Fibroblast of skin of scalp (primary cell): ENCODE measurements at regions not wholly inside any gene's neighbourhood (a gene's known extent, or its start where the extent isn't known, plus 50 kb on each side); places are given as distances from the start of the nearest gene placed in this dataset.

ENCODE experiments used
- DNase-seq: peaks from one replicate; pipeline ENCODE4 v3.0.0-alpha.2; 2013

DNA sequence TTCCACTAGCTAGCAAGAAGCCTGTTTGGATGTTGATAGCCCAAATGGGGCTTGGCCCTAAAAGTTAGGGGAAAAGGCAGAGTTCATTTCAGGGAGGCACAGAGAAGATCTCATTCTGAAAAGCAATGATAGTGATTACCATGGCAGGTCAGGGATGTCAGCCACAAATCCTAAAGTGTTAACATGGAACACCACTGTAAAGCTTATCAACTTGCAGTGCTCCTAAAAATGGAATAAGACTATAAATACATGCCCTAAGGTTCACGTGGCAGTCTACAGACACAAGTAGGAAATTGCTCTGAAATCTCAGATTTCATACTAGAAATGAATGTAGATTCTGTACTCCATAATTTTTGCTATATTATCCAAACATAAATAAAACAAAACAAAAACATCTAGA is 280.0 kb upstream of the E2F7 start:
- no peak for DNase-seq

DNA sequence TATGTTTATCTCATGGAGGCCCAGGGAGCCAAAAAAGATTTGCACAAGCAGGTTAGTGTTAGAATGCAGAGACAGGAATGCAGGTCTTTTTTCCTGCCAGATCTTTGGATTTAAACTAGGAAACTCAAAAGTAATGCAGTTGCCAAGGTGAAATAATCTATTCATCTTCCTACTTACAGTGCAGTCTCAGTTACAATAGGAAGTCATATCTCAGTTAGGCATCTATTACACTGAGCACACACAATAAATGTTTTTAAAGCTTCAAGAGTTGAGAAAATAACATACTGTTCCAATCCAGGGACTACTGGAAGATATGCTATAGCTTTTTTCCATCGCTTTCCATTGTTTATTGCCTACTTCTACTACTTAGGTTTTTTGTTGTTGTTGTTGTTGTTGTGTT is 279.3 kb upstream of the E2F7 start:
- DNase-seq = no peak

DNA sequence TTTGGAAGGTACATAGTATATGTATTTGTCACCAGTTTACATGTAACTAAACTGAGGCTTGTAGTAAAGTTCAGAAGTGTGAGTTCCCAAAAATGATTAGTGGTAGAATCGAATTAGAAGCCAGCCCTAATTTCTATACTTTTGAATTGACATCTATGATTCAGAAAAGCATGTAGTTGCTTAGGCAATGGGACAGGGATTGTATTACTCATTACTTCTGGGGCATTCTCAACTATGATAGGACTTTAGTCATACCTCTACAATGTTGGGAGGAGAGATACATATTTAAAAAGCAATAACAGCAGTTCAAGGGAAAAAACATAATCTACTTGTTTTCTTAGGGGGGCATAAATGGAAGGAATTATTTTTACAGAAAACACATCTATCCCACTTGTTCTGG is 277.9 kb upstream of the E2F7 start:
- peak; percentile 41 for DNase-seq

- DNase-seq = no peak
Observed at GRCh38 chr12:77342253-77342652, 276.9 kb upstream of the E2F7 start.

DNA sequence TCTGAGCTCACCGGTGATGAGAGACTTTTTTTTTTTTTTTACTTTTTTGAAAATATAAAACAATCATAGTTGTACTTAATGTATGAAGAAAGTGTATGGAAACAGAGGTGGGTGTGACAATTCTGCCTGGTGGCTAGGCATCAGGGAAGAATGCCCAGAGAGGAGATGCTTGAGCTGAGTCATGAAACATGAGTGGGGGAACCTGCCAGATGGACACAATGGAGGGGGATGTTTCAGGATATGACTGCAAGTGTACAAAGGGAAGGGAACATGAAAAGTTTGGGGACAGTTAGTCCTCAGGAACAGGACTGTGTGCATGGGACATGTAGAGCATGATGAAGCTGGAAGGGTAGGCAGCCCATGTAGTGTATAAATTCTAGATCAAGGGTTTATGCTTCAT is 274.2 kb upstream of the E2F7 start:
- peak; percentile 14 for DNase-seq

- no peak for DNase-seq
Observed at GRCh38 chr12:77337362-77337761, 272.0 kb upstream of the E2F7 start.

GRCh38 chr12:77334806-77335205 is 269.4 kb upstream of the E2F7 start:
- no peak for DNase-seq

DNA sequence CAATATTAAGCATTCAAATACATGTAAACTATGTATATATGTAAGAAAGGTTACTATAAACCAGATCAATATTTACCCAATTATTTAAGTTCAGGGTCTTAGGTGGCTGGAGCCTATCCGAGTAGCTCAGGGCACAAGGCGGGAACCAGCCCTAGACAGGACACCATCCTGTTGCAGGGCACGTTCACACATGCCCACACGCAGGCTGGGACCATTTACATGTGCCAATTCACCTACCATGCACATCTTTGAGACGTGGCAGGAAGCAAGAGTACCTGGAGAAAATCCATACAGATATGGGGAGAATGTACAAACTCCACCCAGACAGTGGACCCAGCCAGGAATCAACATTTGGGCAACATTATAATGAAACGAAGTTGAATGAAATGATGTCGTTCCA is 263.0 kb upstream of the E2F7 start:
- no peak for DNase-seq

DNA sequence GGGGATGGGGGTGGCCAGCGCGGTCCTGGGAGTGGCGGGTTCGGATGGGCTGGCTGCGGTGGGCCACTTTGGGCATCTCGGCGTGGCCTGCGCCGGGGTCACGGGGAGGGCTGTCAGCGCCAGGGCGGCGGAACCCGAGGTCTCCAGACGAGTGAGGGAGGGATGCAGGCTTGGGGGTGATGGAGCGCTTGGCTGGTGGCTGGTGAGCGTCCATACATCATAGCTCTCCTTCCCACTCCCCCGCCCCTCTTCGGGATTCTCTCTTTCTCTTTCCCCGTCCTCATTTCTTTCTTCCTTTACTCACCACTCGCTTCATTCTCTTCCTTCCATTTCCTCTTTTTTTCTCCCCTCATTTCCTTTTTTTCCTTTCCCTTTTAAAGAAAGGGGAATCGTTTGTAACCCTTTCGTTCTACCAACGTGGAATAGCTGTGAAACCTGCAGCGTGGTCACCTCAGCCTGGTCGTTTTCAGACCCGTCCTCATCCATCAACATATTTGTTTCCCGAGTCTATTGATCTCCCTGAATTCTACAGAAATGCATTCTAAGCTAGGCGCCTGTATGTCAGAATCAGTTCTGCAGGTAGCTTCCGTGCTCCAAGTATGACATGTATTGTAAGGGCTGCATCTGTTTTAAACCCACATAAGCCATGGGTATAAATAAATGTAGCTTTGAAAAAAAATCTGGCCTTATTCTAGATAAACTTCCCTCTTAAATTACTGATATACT is 260.3 kb upstream of the E2F7 start:
- DNase-seq = no peak

- peak; percentile 78 for DNase-seq
Observed at GRCh38 chr12:77324763-77325468, 259.5 kb upstream of the E2F7 start.

DNA sequence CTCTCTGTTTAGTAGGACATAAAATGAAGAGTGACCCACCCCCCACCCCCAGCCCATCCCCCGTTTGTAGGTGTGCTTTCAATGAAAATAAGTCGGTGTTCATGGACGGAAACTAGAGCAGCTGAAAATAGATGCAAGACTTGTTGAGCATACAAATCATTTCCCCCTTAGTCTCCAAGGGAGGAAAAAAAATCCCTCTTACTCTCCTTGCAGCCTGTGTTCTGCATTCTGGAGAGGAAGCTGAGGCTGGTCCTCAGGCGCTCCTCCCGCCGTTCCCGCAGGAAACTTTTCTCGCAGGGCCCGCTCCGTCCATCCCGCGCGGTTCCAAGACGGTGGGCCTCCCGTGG is 259.0 kb upstream of the E2F7 start:
- DNase-seq = no peak

DNA sequence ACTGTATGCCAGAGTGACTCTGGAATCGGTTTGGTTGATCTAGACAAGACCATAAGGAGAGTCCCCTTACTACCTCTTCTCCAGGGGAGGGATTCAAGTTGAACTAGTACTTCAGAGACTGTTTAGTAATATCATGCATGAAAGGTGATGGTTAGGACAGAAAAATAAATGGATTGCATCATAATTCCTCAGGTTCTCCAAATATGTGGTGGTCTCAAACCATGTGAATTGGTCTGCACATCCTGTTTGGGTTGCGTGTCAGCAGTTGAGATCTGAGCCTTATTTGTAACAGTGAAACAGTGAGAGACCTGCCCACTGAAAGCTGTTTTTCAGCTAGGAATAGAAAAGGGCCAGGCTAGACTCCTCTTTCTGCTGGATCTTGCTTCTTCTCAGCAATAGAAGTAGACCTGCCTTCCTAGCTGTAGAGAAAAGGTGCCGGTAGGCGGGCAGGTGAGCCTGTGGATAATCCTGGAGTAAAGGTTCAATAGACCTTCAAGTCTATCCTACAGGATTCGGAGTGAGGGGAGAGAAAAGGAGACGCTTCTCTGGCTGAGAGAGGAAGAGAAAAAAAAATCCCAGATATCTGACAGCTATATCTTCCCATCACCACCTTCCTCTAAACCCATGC is 258.5 kb upstream of the E2F7 start:
- DNase-seq = no peak

DNA sequence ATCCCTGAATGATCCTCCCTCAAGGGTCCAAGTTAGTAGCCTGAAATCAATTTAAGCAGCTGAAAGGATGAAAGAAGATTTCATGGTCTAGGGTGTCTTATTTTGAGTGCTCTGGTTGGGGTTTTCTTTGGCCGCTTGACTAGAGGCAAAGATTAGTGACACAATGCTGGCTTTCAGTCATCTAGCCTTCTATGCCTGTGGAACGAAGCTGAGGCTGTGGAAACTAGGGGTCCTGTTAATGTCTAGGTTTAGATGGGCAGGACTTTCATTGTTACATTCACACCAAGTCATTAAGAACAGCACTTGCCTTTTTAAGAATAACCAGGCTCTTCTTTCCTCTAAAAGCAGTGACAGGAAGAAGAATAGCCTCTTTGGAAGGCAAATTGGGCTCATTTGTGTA is 253.8 kb upstream of the E2F7 start:
- DNase-seq = no peak

DNA sequence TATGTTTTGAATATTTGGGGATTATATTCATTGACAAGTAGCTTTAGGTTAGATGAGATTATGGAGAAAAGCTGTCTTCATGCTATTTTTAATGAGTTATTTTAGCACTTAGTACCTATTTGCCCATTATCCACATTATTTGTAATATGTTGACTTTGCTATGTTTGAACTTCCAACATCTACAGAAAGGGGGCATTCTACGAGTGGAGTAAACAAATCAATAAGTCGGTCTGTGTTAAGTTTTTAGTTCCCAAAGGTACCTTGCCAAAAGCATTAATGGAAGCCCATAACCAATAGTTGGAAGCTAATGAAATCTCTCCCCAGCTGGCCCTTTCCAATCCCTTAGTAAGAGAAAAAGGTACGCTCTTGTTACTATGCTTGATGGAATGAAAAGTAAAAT is 250.0 kb upstream of the E2F7 start:
- no peak for DNase-seq

DNA sequence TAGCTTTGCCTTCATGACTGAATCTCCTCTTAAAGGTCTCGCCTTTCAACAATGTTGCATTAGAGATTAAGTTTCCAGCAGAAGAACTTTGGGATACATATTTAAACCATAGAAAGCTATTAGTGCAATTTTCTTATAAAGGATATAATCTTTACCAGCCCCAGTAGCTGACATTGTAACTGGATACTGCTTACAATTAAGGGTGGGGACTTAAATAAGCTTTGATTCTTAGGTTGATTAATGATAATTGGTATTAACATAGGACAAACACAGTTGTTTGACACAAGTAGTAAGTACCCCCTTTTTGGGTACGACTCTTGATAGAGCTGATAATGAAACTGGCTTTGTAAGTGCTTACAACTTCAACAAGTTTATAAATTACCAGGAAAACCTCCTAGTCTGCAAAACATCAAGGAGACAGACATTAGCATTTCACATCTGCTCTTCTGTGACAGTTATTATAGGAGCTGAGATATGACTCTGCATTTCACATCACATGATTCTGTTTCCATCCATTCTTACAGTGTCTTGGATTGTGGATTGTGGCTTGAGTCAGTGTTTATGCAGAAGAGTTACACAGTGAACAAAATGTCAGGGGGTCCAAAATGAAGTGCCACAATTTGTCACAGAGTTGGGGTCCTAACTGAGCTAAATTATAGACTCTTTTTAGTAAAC is 249.1 kb upstream of the E2F7 start:
- no peak for DNase-seq

DNA sequence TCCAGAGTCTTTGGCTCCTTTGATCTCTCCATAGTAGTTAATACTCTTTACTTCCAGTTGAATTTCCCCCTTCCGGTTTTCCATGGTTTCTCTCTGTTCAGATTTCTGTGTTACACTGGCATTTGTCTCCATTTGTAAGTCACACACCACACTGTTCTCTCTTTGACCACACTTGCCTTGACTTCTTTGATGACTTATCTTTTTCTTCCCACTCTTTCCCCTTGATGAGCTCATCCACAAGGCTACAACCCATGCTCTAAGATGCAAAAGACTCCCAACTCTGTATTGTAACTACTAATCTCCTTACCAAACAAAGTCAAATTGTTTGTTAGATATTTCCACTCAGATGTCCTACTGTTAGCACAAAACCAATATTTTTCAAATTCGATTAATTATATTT is 242.7 kb upstream of the E2F7 start:
- DNase-seq = no peak

GRCh38 chr12:77300811-77301210 is 235.4 kb upstream of the E2F7 start:
- DNase-seq = no peak

GRCh38 chr12:77299910-77300669 is 234.7 kb upstream of the E2F7 start:
- DNase-seq = peak; percentile 83

GRCh38 chr12:77299001-77299400 is 233.6 kb upstream of the E2F7 start:
- DNase-seq = no peak

DNA sequence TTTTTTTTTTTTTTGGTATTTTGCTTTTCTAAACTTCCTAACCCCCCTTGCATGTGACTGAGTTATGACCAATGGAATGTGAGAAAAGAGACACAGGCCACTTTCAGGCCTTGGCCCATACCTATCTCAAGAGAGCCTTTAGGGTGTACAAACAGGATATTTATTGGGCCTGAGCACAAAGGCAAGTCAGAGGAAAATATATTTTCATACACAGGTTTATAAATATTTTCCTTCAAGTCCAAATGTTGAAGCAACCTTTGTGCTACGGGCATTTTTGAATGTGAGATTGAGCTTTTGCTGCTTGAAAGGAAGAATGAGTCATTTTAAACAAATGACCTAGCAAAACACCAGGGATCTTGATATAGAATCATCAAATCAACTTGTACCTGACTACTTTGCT is 228.6 kb upstream of the E2F7 start:
- no peak for DNase-seq

DNA sequence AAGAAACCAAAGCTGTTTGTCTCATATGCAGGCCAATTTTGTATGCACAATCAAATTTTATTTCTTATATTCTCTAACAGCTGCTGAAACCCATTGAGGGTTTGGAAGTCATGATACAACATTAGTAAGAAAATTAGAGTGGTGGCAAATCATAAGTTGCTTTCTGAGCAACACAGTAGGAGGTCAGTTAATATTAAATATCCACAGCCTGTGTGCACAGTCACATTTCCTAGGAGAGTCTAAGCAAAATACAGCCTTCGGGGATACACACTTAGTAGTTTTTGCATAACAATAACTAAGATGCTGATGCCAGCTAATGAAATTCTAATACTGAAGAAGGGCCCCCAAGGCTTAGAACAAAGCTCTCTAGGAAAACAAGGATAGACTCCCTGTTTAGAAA is 209.6 kb upstream of the E2F7 start:
- DNase-seq = no peak

DNA sequence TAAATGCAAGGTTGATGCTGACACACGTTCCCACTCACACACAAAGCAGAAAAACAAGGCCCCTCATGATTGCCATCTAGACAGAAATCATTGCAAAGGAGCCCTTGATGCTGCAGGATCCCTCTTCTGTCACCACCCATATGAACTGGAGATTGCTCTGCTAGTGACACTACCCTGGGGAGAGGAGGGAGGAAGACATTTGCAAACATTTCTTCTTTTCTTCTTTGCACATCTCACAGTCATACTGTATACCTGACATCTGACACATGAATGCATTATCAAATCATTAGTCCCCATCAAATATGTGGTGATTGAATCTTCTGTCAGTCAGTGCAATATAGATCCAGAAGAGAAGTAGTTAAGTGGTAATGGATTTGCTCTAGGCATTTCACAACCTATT is 208.5 kb upstream of the E2F7 start:
- DNase-seq = no peak

DNA sequence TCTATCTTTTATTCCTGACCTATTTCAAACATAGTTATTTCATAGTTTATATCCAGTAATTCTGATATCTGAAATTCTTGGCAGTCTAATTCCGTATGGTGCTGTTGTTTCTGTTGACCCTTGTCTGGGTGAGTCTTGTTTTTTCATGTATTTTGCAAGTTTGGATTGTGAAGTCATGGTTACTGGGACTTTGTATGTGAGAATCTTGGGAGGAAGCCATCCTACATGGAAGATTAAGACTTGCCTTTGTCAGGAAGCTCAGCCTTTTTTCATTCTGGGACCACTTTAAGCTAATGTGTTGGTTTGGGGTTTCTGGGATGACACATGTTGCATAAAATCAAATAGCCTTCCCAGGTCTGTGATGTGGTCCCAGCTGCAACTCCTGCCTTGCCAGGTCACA is 191.6 kb upstream of the E2F7 start:
- no peak for DNase-seq
